GM19372 (cell line): ENCODE measurements at regions not wholly inside any gene's neighbourhood (a gene's known extent, or its start where the extent isn't known, plus 50 kb on each side); places are given as distances from the start of the nearest gene placed in this dataset.

Experiments used
- ATAC-seq: cut with Tn5 transposase; IDR thresholded peaks from one replicate; pipeline ENCODE4 v1.9.1; 2021; ENCODE audit warnings: mild to moderate bottlenecking, low read depth, moderate library complexity; ENCODE audit not compliant: unreplicated experiment

- no peak for ATAC-seq
Measured at GRCh38 chr20:22411627-22412450, 172.5 kb downstream of the FOXA2 start.

GRCh38 chr20:22411286-22411626 lies 173.1 kb downstream of the FOXA2 start:
- no peak for ATAC-seq

- ATAC-seq = no peak
Measured at GRCh38 chr20:22410556-22411130, 173.7 kb downstream of the FOXA2 start.

- ATAC-seq = no peak
Measured at GRCh38 chr20:22408521-22409402, 175.6 kb downstream of the FOXA2 start.

GRCh38 chr20:22407237-22408193 lies 176.9 kb downstream of the FOXA2 start:
- no peak for ATAC-seq

- ATAC-seq = no peak
Measured at GRCh38 chr20:22404419-22405170, 179.8 kb downstream of the FOXA2 start.

- no peak for ATAC-seq
Measured at GRCh38 chr20:22403632-22404361, 180.6 kb downstream of the FOXA2 start.

- no peak for ATAC-seq
Measured at GRCh38 chr20:22403022-22403631, 181.2 kb downstream of the FOXA2 start.

- no peak for ATAC-seq
Measured at GRCh38 chr20:22402550-22402949, 181.8 kb downstream of the FOXA2 start.

- ATAC-seq = no peak
Measured at GRCh38 chr20:22400440-22400839, 183.9 kb downstream of the FOXA2 start.

GRCh38 chr20:22394583-22394982 lies 189.8 kb downstream of the FOXA2 start:
- no peak for ATAC-seq

GRCh38 chr20:22390543-22390903 lies 193.8 kb downstream of the FOXA2 start:
- ATAC-seq = no peak

- no peak for ATAC-seq
Measured at GRCh38 chr20:22389836-22390542, 194.4 kb downstream of the FOXA2 start.

GRCh38 chr20:22387452-22387851 lies 196.9 kb downstream of the FOXA2 start:
- no peak for ATAC-seq

- ATAC-seq = no peak
Measured at GRCh38 chr20:22386306-22386623, 198.1 kb downstream of the FOXA2 start.

GRCh38 chr20:22385602-22386305 lies 198.6 kb downstream of the FOXA2 start:
- no peak for ATAC-seq

- ATAC-seq = no peak
Measured at GRCh38 chr20:22384978-22385377, 199.4 kb downstream of the FOXA2 start.
